Prostate gland (tissue), 2 donors: ENCODE measurements at regions not wholly inside any gene's neighbourhood (a gene's known extent, or its start where the extent isn't known, plus 50 kb on each side); places are given as distances from the start of the nearest gene placed in this dataset.
"Not testable (repeated sequence)": the region's sequence is repeated elsewhere in the genome, so short reads cannot be mapped to it uniquely, and the experiment has no call there.

Experiments used
- DNase-seq: peaks from one replicate; pipeline ENCODE4 v3.0.0-alpha.2; 2019; ENCODE audit warnings: low spot score
- H3K27ac ChIP-seq, 2 donors: fragments of 200-600 bp; sonication (generic); 2 replicates each; pipeline ENCODE4 v1.5.1; 2017 to 2019
- H3K27me3 ChIP-seq: fragments of 200-600 bp; sonication (generic); replicated peaks from 2 replicates; pipeline ENCODE4 v1.5.1; 2019; ENCODE audit not compliant: insufficient read depth
- H3K36me3 ChIP-seq, 2 donors: fragments of 200-600 bp; sonication (generic); 1 replicate in 1 of 2; 2 replicates in 1 of 2; pipeline versions ENCODE4 v1.5.1 to v1.8.1; 2017 to 2019
- H3K4me1 ChIP-seq: fragments of 200-600 bp; sonication (generic); replicated peaks from 2 replicates; pipeline ENCODE4 v1.5.1; 2019
- H3K4me3 ChIP-seq, 2 donors: fragments of 200-600 bp; sonication (generic); 2 replicates each; pipeline ENCODE4 v1.5.1; 2017 to 2019
- H3K9me3 ChIP-seq: fragments of 200-600 bp; sonication (generic); 2 replicates; pipeline ENCODE4 v1.5.1; 2017
- POLR2A ChIP-seq: fragments of 450-650 bp; IDR thresholded peaks from one replicate; pipeline ENCODE4 v1.6.1; 2016; ENCODE audit warnings: antibody characterized with exemption, mild to moderate bottlenecking
- POLR2AphosphoS5 ChIP-seq: sonication (generic); formaldehyde crosslinking; IDR thresholded peaks from one replicate; pipeline ENCODE4 v1.6.1; 2017; ENCODE audit warnings: antibody characterized with exemption
- WGBS: methylation state at CpG from one replicate; pipeline ENCODE4 v1.1.5; 2018; 5-methylcytosine and 5-hydroxymethylcytosine counted together
- intact Hi-C: fragments of 100-400 bp; cut with DNase I; formaldehyde crosslinking; loops from one replicate; pipeline ENCODE4 v1.14.2; 2022
- TF ChIP-seq, protein P1 (sequence below), 4 experiments: fragments of 200-600 bp in 2 of 4; fragments of 450-650 bp in 2 of 4; sonication (generic) in 2 of 4; IDR thresholded peaks; 1 replicate in 3 of 4; 2 replicates in 1 of 4; pipeline ENCODE4 v1.5.1; 2016 to 2019; ENCODE audit warnings: antibody characterized with exemption in 4 of 4, mild to moderate bottlenecking in 2 of 4, moderate library complexity in 2 of 4

DNA sequence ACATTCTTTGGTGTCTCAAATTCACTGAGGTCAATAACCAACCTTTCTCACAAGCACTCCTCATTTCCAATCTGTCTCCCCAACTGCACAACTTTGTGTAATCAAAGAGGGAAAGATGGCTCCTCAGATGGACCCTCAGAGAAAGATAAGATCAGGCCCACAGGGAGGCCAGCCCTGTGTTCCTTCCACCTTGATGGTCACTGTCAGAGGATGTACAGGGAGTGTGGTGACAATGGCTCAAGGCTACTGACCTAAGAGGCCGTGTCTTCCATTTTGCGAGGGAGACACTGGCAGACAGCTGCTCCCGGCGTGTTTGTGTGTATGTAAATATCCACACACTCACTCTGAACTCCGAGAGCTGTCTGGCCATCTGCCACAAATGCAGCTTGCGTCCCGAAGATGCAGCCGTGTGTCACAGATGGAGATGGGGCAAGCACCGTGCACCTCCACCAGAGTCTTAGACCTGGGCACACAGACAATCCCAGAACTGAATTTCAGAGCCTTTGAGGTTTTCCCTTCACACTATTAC, 712.1 kb upstream of the NRP1 start:
- Histone ChIP-seq H3K4me1 (no peaks in the 10 kb centered on the region), H3K27ac (no peak overlapping the region), H3K4me3 (no peak overlapping the region), H3K36me3 (no peaks in the 10 kb centered on the region), H3K27me3 (no peaks in the 10 kb centered on the region), H3K9me3 (no peaks in the 10 kb centered on the region)
- 45% methylated on average over 8 of the region's 9 CpGs for WGBS
- no peak for DNase-seq
- intact Hi-C loops, result no loop called here
- no peak for TF ChIP-seq POLR2A
- TF ChIP-seq, protein P1, sequence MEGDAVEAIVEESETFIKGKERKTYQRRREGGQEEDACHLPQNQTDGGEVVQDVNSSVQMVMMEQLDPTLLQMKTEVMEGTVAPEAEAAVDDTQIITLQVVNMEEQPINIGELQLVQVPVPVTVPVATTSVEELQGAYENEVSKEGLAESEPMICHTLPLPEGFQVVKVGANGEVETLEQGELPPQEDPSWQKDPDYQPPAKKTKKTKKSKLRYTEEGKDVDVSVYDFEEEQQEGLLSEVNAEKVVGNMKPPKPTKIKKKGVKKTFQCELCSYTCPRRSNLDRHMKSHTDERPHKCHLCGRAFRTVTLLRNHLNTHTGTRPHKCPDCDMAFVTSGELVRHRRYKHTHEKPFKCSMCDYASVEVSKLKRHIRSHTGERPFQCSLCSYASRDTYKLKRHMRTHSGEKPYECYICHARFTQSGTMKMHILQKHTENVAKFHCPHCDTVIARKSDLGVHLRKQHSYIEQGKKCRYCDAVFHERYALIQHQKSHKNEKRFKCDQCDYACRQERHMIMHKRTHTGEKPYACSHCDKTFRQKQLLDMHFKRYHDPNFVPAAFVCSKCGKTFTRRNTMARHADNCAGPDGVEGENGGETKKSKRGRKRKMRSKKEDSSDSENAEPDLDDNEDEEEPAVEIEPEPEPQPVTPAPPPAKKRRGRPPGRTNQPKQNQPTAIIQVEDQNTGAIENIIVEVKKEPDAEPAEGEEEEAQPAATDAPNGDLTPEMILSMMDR (IDR thresholded peaks at IDR 0.05), result no peak
- TF ChIP-seq POLR2AphosphoS5, result no peak

GRCh38 chr10:34045571-34046190, 711.2 kb upstream of the NRP1 start:
- WGBS, result 76% methylated on average over 6 of the region's 6 CpGs
- Histone ChIP-seq H3K27me3 (no peaks in the 10 kb centered on the region), H3K4me3 (no peak overlapping the region), H3K4me1 (no peaks in the 10 kb centered on the region), H3K36me3 (no peaks in the 10 kb centered on the region), H3K27ac (no peak overlapping the region), H3K9me3 (no peaks in the 10 kb centered on the region)
- intact Hi-C loops, result no loop called here
- TF ChIP-seq POLR2A, result no peak
- no peak for TF ChIP-seq POLR2AphosphoS5
- TF ChIP-seq, protein P1 (IDR thresholded peaks at IDR 0.05), result no peak
- no peak for DNase-seq

- Histone ChIP-seq H3K27me3 (no peaks in the 10 kb centered on the region), H3K4me1 (no peaks in the 10 kb centered on the region), H3K36me3 (no peaks in the 10 kb centered on the region), H3K4me3 (no peak overlapping the region), H3K27ac (no peak overlapping the region), H3K9me3 (no peaks in the 10 kb centered on the region)
- intact Hi-C loops, result no loop called here
- DNase-seq, result no peak
- 100% methylated on average over 4 of the region's 4 CpGs for WGBS
- TF ChIP-seq, protein P1 (IDR thresholded peaks at IDR 0.05), result no peak
- TF ChIP-seq POLR2A, result no peak
- no peak for TF ChIP-seq POLR2AphosphoS5
These were observed 707.4 kb upstream of the NRP1 start for GRCh38 chr10:34041871-34042270.

DNA sequence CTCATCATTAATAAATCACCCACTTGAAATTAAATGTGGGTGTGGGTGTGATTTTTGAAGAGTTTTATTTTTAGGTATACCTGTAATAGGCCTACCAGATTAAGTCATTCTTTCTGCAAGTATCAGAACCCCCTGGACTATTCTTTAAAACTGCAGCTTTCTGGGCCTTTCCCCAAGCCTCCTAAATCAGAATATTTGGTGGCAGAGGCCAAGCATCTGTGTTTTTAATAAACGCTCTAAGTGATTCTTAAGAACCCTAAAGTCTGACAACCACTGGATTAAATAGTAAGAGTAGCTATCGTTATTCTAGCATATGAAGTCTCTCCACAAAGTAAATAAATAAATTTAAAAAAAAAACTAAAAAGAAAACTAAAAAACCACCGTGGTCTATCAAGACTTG, 703.0 kb upstream of the NRP1 start:
- no peaks in the 10 kb centered on the region for H3K36me3 ChIP-seq
- no peak overlapping the region for H3K27ac ChIP-seq
- H3K4me1 ChIP-seq, result no peaks in the 10 kb centered on the region
- H3K27me3 ChIP-seq, result no peaks in the 10 kb centered on the region
- no peak for DNase-seq
- TF ChIP-seq POLR2AphosphoS5 (no peak), POLR2A (no peak)
- TF ChIP-seq, protein P1 (IDR thresholded peaks at IDR 0.05), result no peak
- no peaks in the 10 kb centered on the region for H3K9me3 ChIP-seq
- WGBS, result 52% methylated on average over 3 of the region's 3 CpGs
- intact Hi-C loops, result no loop called here
- H3K4me3 ChIP-seq, result no peak overlapping the region

DNA sequence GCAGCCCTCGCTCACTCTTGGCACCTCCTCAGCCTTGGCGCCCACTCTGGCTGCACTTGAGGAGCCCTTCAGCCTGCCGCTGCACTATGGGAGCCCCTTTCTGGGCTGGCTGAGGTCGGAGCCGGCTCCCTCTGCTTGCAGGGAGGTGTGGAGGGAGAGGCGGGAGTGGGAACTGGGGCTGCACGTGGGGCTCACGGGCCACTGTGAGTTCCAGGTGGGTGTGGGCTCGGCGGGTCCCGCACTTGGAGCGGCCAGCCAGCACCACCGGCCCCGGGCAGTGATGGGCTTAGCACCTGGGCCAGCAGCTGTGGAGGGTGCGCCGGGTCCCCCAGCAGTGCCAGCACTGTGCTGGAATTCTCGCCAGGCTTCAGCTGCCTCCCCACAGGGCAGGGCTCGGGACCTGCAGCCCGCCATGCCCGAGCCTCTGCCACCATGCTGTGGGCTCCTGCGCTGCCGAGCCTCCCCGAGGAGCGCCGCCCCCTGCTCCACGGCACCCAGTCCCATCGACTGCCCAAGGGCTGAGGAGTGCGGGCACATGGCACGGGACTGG, 700.8 kb upstream of the NRP1 start:
- H3K36me3 ChIP-seq, intact Hi-C loops, H3K4me3 ChIP-seq, H3K9me3 ChIP-seq, H3K27ac ChIP-seq, H3K27me3 ChIP-seq, DNase-seq, H3K4me1 ChIP-seq: not testable (repeated sequence)
- WGBS, result 95% methylated on average over 29 of the region's 29 CpGs
